ENCODE measurements at regions not wholly inside any gene's neighbourhood (a gene's known extent, or its start where the extent isn't known, plus 50 kb on each side); places are given as distances from the start of the nearest gene placed in this dataset.

DNA sequence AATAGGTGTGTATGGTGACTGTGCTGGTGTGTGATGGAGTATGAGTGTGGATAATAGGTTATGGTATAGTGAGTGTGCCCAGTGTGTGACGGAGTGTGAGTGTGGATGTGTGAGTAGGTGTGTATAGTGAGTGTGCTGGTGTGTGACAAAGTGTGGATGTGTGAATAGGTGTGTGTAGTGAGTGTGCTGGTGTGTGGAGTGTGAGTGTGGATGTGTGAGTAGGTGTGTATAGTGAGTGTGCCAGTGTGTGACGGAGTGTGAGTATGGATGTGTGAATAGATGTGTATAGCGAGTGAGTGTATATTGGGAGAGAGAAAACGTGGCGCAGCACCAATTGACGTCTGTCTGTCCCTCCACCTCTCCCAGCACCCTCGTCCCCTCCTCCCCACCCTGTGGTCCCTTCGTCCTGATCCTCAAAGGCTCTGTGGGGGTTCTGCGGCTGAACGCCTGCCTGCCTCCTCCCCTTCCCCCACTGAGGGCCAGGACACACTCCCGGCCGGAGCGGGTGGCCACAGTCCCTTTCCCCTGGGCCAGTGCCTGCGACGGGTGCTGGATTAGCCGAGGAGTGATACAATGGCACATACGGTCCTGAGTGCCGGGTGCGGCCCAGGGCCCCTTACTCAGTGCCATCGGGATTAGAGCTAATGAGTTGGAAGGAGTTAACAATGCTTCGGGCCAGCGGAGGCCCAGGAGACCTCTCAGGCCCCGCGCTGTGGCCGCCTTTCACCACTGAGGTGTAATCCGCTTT lies 160.0 kb downstream of the MRM1 start:
- DNase-seq: no peak

GRCh38 chr17:36765436-36766043 lies 164.2 kb downstream of the MRM1 start:
- no peak for DNase-seq

- no peak for DNase-seq
These were observed 167.0 kb downstream of the MRM1 start for GRCh38 chr17:36768394-36768793.

DNA sequence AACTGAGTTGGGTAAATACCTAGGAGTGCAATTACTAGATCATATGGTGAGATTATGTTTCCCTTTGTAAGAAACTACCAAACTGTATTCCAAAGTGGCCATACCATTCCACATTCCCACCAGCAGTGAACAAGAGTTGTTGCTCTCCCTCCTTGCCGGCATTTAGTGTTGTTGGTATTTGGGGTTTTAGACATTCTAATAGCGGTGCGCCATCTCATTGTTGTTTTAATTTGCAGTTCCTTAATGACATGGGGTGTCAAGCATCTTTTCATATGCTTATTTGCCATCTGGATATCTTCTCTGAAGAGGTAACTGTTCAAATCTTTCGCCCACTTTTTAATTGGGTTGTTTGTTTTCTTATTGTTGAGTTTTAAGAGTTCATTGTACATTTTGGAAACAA lies 164.2 kb upstream of the LHX1 start:
- DNase-seq: no peak

GRCh38 chr17:36777118-36777517 lies 160.2 kb upstream of the LHX1 start:
- DNase-seq: no peak

- DNase-seq: no peak
These were observed 158.8 kb upstream of the LHX1 start for GRCh38 chr17:36778448-36778847.

GRCh38 chr17:36779550-36779949 lies 157.7 kb upstream of the LHX1 start:
- no peak for DNase-seq

DNA sequence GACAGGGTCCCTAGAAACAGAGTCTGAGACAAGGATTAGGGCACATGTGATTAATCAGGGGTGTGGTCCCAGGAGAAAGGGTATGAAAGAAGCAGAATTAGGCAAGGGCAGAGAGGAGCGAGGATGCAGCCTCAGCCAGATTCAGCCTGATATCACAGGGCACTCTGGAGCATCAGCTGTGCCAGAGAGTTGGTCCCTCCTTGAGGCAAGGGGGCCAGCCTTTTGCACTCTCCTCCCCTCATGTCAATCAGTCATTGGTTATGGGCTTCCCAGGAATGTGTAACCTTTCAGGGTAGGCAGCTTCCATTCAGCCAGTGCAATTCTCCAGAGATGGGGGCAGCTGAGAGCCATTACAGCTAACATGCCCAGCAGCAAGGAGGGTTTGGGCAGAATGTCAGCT lies 152.6 kb upstream of the LHX1 start:
- DNase-seq: no peak

GRCh38 chr17:36786867-36787266 lies 150.4 kb upstream of the LHX1 start:
- DNase-seq: no peak

GRCh38 chr17:36791150-36791941 lies 145.9 kb upstream of the LHX1 start:
- DNase-seq: no peak

DNA sequence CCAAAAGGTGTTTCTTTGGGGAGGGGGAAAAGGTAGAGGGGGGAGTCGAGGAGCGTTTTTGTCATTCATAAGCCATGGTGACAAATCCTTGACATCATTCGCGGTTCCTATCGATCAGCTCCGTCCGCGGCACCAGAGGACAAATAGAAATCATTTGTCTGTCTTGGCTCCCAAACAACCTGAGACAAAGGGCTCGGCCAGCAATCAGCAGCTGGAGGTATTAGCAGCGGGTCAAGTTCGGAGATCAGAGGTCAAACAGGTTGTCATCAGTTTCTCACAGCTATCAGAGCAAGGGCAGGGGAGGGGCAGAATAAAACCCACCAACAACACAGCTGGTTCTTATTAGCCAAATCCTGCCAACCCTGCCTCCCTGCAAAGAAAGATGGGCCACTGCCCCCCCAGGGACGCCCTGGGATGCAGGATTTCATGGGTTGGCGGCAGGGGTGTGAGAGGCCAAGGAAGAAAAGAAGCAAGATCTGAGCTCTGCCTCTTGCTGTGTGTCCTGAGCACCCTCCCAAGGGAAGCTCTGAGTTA lies 145.3 kb upstream of the LHX1 start:
- no peak for DNase-seq

- DNase-seq: no peak
These were observed 144.4 kb upstream of the LHX1 start for GRCh38 chr17:36792849-36793248.

- no peak for DNase-seq
These were observed 143.3 kb upstream of the LHX1 start for GRCh38 chr17:36793976-36794375.

GRCh38 chr17:36807496-36808179 lies 129.6 kb upstream of the LHX1 start:
- no peak for DNase-seq

DNA sequence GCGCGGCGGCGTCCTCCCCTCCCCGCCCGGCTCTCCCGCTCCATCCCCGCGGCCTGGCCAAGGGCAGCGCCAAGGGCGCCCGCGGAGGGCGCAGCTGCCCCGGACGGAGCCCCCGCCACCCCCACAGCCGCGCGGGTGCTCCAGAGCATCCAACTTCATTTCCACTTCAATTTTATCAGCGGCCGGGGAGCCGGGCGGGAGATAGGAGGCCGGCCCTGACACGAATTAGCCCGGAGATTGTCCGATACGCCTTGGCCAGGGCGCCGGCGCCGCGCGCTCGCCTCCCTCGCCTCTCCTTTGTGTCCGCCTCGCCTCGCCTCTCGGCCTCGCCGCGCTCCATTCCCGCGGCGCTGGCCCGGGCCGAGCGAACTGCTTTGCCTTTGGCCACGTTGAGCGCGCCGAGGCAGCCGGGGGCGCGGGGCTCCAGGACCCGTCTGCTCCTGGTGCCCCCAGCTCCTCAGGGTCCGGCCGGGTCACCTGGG lies 129.1 kb upstream of the LHX1 start:
- no peak for DNase-seq

DNA sequence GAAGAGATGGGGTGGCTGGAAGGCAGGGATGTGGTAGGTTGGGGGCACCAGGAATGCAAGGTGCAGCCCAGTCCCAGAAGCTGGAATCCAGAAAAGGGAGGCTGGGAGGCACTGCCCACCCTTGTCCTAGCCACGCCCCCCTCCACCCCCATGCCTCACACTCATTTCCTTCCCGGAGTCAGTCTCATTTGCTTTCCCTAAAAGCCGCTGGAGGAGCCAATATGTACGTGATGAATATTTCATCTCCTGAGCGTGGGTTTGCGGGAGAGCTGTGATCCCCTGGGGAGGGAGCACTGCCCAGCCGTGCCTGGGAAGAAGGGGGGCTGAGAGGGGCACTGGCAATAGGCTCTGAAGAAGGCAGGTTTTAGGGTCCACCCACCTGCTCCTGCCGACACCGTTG lies 124.5 kb upstream of the LHX1 start:
- DNase-seq: no peak

DNA sequence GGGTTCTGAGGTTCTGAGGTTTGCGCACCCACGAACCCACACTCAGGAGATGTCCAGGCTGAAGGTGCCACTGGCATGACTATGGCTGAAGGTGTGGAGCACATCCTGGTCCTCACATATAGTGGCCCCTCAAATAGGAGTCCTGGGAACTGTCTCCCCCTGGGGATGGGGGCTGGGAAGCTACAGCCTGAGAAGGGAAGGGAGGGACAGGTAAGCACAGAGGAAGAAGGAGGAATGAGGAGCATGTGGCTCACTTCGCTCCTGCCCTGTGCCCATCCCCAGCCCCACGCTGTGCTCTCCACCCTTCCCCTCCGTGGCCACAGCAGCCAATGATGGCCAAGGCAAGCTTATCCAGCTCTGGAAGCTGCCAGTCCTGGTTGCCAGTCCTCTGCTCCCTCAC lies 123.9 kb upstream of the LHX1 start:
- DNase-seq: no peak

DNA sequence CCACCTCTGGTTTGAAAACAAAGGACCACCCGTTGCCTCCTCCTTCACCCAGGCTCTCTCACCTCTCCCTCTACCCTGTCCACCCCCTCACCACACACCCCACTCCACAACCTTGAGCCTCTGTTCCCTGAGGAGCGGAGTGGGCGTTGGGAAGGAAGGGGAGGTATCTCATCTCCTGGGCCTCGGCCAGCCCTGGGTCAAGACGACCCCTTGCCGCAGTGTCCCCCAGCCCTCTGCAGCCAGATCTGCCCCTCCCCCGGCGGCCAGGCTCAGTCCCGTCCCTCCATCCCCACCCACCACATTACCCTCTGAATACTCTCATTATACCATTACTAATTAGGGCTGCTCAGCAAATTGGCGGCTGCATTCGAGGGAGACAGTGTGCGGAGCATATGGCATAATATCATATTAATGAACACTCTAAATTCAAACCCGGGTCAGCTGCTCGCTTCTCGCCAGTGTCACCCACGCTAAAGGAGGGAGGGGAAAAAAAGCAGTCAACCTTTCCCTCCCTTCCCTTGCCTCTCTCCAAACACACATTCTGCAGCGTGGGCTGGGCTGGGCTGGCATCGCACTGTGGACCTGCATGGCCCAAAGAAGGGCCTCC lies 123.2 kb upstream of the LHX1 start:
- DNase-seq: no peak

DNA sequence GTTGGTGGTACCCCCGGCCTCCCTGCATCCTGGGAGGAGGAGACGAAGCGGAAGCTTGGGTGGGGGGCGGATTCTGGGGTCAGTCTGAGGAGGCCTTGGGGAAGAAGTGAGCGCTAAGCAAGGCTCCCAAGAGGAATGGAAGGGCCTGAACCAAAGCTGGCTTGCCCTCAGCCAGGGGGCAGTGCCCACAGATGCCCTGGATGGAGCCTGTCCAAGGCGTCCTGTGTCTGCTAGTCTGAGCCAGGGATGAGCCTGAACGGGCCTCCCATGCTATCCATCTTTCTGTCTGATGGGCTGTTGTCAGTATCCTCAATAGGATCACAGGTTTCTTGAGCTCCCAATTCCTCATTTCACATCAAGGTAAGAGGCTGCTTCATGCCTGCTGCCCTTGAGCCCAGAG lies 122.3 kb upstream of the LHX1 start:
- no peak for DNase-seq

DNA sequence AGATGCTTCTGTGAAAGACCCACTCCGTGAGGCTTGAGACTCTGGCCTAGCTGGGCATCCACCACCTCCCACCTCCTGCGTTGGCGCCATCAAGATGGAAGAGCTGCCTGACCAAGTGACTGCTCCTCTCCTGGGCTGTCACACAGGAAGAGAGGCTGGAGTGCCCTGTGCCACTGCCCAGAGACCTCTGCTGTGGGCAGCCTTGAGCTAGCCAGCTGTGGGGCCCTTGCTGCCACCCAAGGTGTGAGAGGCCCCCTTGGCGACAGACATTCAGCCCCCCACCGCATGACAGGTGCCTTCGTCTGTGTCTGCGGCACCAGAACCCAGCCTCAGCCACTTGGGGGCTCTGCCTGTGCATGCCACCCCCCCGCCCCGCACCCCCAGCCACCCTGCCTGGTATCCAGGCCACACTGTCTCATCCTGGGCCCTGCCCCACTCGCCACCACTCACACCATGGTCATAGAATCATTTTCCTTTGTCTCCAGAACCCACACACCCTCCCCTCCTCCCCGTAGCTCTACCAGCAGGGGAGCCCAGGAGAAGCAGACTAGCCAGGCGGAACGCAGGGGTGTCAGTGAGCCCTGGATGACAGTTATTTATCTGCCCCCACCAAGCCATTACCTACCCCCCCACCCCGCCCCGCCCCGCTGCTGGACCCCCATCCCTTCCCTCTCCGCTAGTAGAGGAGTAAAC lies 120.9 kb upstream of the LHX1 start:
- no peak for DNase-seq

DNA sequence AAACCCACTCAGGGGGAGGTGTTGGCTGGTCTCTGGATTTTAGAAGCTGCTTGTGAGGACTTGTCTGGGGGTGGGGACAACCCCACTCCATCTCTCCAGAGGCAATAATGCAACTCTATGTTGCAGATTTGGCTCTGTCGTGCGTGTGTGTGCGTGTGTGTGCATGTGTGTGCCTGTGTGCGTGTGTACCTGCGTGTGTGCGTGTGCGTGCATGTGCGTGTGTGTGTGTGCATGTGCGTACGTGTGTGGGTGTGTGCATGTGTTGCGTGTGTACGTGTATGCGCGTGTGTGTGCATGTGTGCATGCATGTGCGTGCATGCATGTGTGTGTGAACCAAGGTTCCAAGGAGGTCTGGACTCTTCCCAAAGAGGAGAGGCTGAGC lies 120.4 kb upstream of the LHX1 start:
- DNase-seq: no peak

- DNase-seq: no peak
These were observed 119.7 kb upstream of the LHX1 start for GRCh38 chr17:36817483-36818048.

Data from hippocampal formation (tissue), 2 donors.